ENCODE measurements at regions not wholly inside any gene's neighbourhood (a gene's known extent, or its start where the extent isn't known, plus 50 kb on each side); places are given as distances from the start of the nearest gene placed in this dataset.

- H3K27ac ChIP-seq, result no peak overlapping the region
- peaks cover 51% of the 10 kb centered on the region for H3K4me1 ChIP-seq (ENCODE audit: insufficient read depth)
- WGBS (ENCODE audit: low lambda C conversion rate, missing lambda C conversion rate), result 86% methylated on average over 15 of the region's 15 CpGs
- TF ChIP-seq EZH2 (IDR thresholded peaks at IDR 0.05; ENCODE audit: borderline replicate concordance) (no peak), EZH2phosphoT487 (IDR thresholded peaks at IDR 0.05; ENCODE audit: low read depth, severe bottlenecking, unreplicated experiment) (no peak), CTCF (IDR thresholded peaks at IDR 0.05; ENCODE audit: poor library complexity) (no peak)
- H4K20me1 ChIP-seq (ENCODE audit: insufficient read depth, poor library complexity, severe bottlenecking), result no peaks in the 10 kb centered on the region
- H3K9me3 ChIP-seq (ENCODE audit: low read depth), result no peaks in the 10 kb centered on the region
- DNase-seq (ENCODE audit: low spot score), result no peak
- H3K79me2 ChIP-seq, result no peaks in the 10 kb centered on the region
- H3K4me2 ChIP-seq, result peak overlapping the region; percentile 97
- H3K27me3 ChIP-seq, result no peaks in the 10 kb centered on the region
- no peaks in the 10 kb centered on the region for H3K36me3 ChIP-seq (replicated peaks; ENCODE audit: insufficient read depth, low read depth)
- no peak overlapping the region for H2AFZ ChIP-seq
- no peak overlapping the region for H3K4me3 ChIP-seq
- no peaks in the 10 kb centered on the region for H3K9me2 ChIP-seq (replicated peaks; ENCODE audit: insufficient read depth)
Observed at GRCh38 chr6:167679790-167680604, 146.7 kb upstream of the AFDN start.

DNA sequence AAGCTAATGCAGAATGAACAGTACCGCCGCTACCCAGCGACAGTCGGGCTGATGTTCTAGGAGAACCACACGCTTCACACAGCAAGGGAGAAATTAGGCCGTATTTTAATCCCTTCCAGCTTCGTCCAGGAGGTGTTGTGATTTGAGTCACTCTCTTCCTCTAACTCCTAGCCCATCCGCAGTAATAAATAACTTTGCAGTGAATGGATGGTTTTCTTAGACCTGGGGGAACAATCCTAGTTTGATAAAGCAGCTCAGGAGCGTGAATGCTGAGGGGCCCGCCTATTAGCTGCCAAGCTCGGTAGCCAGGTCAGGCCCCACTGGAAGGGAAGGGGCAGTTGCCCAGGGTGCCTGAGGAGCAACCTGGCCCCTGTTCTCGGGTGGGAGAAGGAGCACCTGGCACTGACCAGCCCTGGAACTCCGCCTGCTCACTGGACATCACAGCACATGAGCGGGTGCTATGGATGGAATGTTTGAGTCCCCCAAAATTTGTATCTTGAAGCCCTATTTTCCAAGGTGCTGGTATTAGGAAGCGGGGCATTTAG, 146.0 kb upstream of the AFDN start:
- no peaks in the 10 kb centered on the region for H4K20me1 ChIP-seq (ENCODE audit: insufficient read depth, poor library complexity, severe bottlenecking)
- H3K9me3 ChIP-seq (ENCODE audit: low read depth), result no peaks in the 10 kb centered on the region
- H3K36me3 ChIP-seq (replicated peaks; ENCODE audit: insufficient read depth, low read depth), result no peaks in the 10 kb centered on the region
- no peak for DNase-seq (ENCODE audit: low spot score)
- 86% methylated on average over 15 of the region's 15 CpGs for WGBS (ENCODE audit: low lambda C conversion rate, missing lambda C conversion rate)
- peaks cover 45% of the 10 kb centered on the region for H3K4me1 ChIP-seq (ENCODE audit: insufficient read depth)
- H2AFZ ChIP-seq, result no peak overlapping the region
- H3K4me2 ChIP-seq, result no peak overlapping the region
- no peak overlapping the region for H3K4me3 ChIP-seq
- H3K9me2 ChIP-seq (replicated peaks; ENCODE audit: insufficient read depth), result no peaks in the 10 kb centered on the region
- peak overlapping the region; percentile 48 for H3K27ac ChIP-seq
- TF ChIP-seq CTCF (IDR thresholded peaks at IDR 0.05; ENCODE audit: poor library complexity) (no peak), EZH2 (IDR thresholded peaks at IDR 0.05; ENCODE audit: borderline replicate concordance) (no peak), EZH2phosphoT487 (IDR thresholded peaks at IDR 0.05; ENCODE audit: low read depth, severe bottlenecking, unreplicated experiment) (no peak)
- no peaks in the 10 kb centered on the region for H3K27me3 ChIP-seq
- no peaks in the 10 kb centered on the region for H3K79me2 ChIP-seq

DNA sequence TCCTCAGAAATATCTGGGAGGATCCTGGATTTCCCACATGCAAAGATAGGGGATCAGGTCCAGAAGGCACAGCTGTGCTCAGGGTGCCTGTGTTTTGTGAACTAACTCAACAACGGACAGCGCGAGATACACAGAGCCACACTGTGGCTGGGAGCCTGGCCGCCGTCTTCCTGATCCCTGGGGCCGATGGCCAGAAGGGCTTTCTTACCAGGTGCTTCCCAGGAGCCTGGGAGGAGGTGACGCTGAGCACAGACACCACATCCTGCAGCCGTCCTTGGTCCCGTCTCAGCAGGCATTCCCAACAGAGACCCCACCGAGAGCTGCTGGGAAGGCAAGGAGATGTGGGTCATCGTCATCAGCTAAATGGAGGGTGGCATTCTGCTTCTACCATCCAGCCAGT, 144.6 kb upstream of the AFDN start:
- no peak overlapping the region for H3K4me3 ChIP-seq
- no peaks in the 10 kb centered on the region for H4K20me1 ChIP-seq (ENCODE audit: insufficient read depth, poor library complexity, severe bottlenecking)
- peak overlapping the region; percentile 87 for H3K27ac ChIP-seq
- no peak for DNase-seq (ENCODE audit: low spot score)
- TF ChIP-seq EZH2 (IDR thresholded peaks at IDR 0.05; ENCODE audit: borderline replicate concordance) (no peak), EZH2phosphoT487 (IDR thresholded peaks at IDR 0.05; ENCODE audit: low read depth, severe bottlenecking, unreplicated experiment) (no peak)
- WGBS (ENCODE audit: low lambda C conversion rate, missing lambda C conversion rate), result 92% methylated on average over 11 of the region's 11 CpGs
- H3K4me2 ChIP-seq, result no peak overlapping the region
- H3K9me2 ChIP-seq (replicated peaks; ENCODE audit: insufficient read depth), result no peaks in the 10 kb centered on the region
- no peaks in the 10 kb centered on the region for H3K9me3 ChIP-seq (ENCODE audit: low read depth)
- no peaks in the 10 kb centered on the region for H3K27me3 ChIP-seq
- no peaks in the 10 kb centered on the region for H3K36me3 ChIP-seq (replicated peaks; ENCODE audit: insufficient read depth, low read depth)
- H3K4me1 ChIP-seq (ENCODE audit: insufficient read depth), result peaks cover 32% of the 10 kb centered on the region
- H3K79me2 ChIP-seq, result no peaks in the 10 kb centered on the region
- no peak overlapping the region for H2AFZ ChIP-seq

- Histone ChIP-seq H2AFZ (no peak overlapping the region), H3K79me2 (no peaks in the 10 kb centered on the region), H3K4me2 (no peak overlapping the region), H3K4me3 (no peak overlapping the region), H3K27ac (peak overlapping the region; percentile 87), H3K9me3 (ENCODE audit: low read depth) (no peaks in the 10 kb centered on the region), H3K27me3 (no peaks in the 10 kb centered on the region), H4K20me1 (ENCODE audit: insufficient read depth, poor library complexity, severe bottlenecking) (no peaks in the 10 kb centered on the region), H3K9me2 (replicated peaks; ENCODE audit: insufficient read depth) (no peaks in the 10 kb centered on the region), H3K36me3 (replicated peaks; ENCODE audit: insufficient read depth, low read depth) (no peaks in the 10 kb centered on the region), H3K4me1 (ENCODE audit: insufficient read depth) (peaks cover 28% of the 10 kb centered on the region)
- TF ChIP-seq EZH2 (IDR thresholded peaks at IDR 0.05; ENCODE audit: borderline replicate concordance) (no peak), EZH2phosphoT487 (IDR thresholded peaks at IDR 0.05; ENCODE audit: low read depth, severe bottlenecking, unreplicated experiment) (no peak), CTCF (IDR thresholded peaks at IDR 0.05; ENCODE audit: poor library complexity) (no peak)
- DNase-seq (ENCODE audit: low spot score), result no peak
- WGBS (ENCODE audit: low lambda C conversion rate, missing lambda C conversion rate), result 69% methylated on average over 3 of the region's 5 CpGs
Observed at GRCh38 chr6:167682546-167683027, 144.1 kb upstream of the AFDN start.

All from hepatocyte (in vitro differentiated cells).